Adrenal gland (tissue), 5 donors: ENCODE measurements at regions not wholly inside any gene's neighbourhood (a gene's known extent, or its start where the extent isn't known, plus 50 kb on each side); places are given as distances from the start of the nearest gene placed in this dataset.

Experiments used
- CTCF ChIP-seq, 6 experiments: fragments of 450-650 bp in 4 of 6; fragments of 200-600 bp in 2 of 6; sonication (generic) in 1 of 6; IDR thresholded peaks; 1 replicate in 5 of 6; 2 replicates in 1 of 6; pipeline versions ENCODE4 v1.5.1 to v1.8.0; 2016 to 2021; ENCODE audit warnings: antibody characterized with exemption in 6 of 6, mild to moderate bottlenecking in 2 of 6, moderate library complexity in 1 of 6
- POLR2A ChIP-seq, 2 donors: fragments of 450-650 bp; IDR thresholded peaks; one replicate each; pipeline ENCODE4 v1.6.1; 2017; ENCODE audit warnings: antibody characterized with exemption in 2 of 2, mild to moderate bottlenecking in 2 of 2, moderate library complexity in 1 of 2
- donor health status: DM: no; HTN: no; CAD: no.

GRCh38 chr5:154589511-154589910 lies 111.5 kb upstream of the HAND1 start:
- no peak for TF ChIP-seq POLR2A (IDR thresholded peaks at IDR 0.05)
- no peak for TF ChIP-seq CTCF (IDR thresholded peaks at IDR 0.05)
